ENCODE measurements at regions not wholly inside any gene's neighbourhood (a gene's known extent, or its start where the extent isn't known, plus 50 kb on each side); places are given as distances from the start of the nearest gene placed in this dataset.

GRCh38 chr3:4153771-4154170, 149.4 kb upstream of the SETMAR start:
- DNase-seq (ENCODE audit: low read depth, low spot score): no peak
- FAIRE-seq: no peak
- no peak overlapping the region for H3K27ac ChIP-seq (ENCODE audit: insufficient read depth, low read depth, low read length)
- no peak overlapping the region for H3K9ac ChIP-seq (replicated peaks; ENCODE audit: extremely low read depth, insufficient read depth, low read length)
- no peaks in the 10 kb centered on the region for H3K4me1 ChIP-seq (ENCODE audit: control insufficient read depth, extremely low read depth, insufficient read depth, low read length)
- no peaks in the 10 kb centered on the region for H3K9me1 ChIP-seq (replicated peaks; ENCODE audit: control insufficient read depth, extremely low read depth, insufficient read depth, low read length)
- H3K36me3 ChIP-seq (ENCODE audit: control insufficient read depth in 2 of 2, extremely low read depth in 1 of 2, insufficient read depth in 2 of 2, low read length in 2 of 2): no peaks in the 10 kb centered on the region
- POLR2A ChIA-PET: no interaction called here
- no TSS peak for BruUV-seq (replicated peaks)
- dilution Hi-C loops (cut with MboI; ENCODE audit: extremely low pct_ligation_motif_present, low sequenced_read_pairs): no loop called here
- CTCF ChIA-PET: no interaction called here
- no peak overlapping the region for H3K4me2 ChIP-seq (ENCODE audit: insufficient read depth, low read length)
- H3K79me2 ChIP-seq (ENCODE audit: control insufficient read depth, insufficient read depth, low read length): no peaks in the 10 kb centered on the region
- peaks cover 3% of the 10 kb centered on the region for H3K9me3 ChIP-seq (replicated peaks; ENCODE audit: control insufficient read depth, insufficient read depth, low read length)
- no peak for TF ChIP-seq EZH2 (IDR thresholded peaks at IDR 0.05; ENCODE audit: borderline replicate concordance, low read depth, low read length, severe bottlenecking)
- no peak for TF ChIP-seq POLR2AphosphoS5 (IDR thresholded peaks at IDR 0.05; ENCODE audit: insufficient read depth, low read depth, low read length)
- no peak for TF ChIP-seq POLR2A (IDR thresholded peaks at IDR 0.05; ENCODE audit: low read depth, low read length)
- TF ChIP-seq GATA2 (IDR thresholded peaks at IDR 0.05; ENCODE audit: insufficient read depth, insufficient read length, low read depth, low read length): no peak
- TF ChIP-seq CTCF (IDR thresholded peaks at IDR 0.05; ENCODE audit: extremely low read depth in 1 of 2, insufficient read depth in 1 of 2, low read depth in 1 of 2, low read length in 2 of 2): no peak
- TF ChIP-seq, protein P1, sequence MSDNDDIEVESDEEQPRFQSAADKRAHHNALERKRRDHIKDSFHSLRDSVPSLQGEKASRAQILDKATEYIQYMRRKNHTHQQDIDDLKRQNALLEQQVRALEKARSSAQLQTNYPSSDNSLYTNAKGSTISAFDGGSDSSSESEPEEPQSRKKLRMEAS (IDR thresholded peaks at IDR 0.05; ENCODE audit: insufficient read depth, insufficient read length): no peak
- no peak for TF ChIP-seq MYC (IDR thresholded peaks at IDR 0.05; ENCODE audit: low read depth, low read length)
- no peak for TF ChIP-seq JUN (IDR thresholded peaks at IDR 0.05; ENCODE audit: borderline replicate concordance, insufficient read depth, insufficient read length, low read depth)
- TF ChIP-seq FOS (IDR thresholded peaks at IDR 0.05; ENCODE audit: borderline replicate concordance, insufficient read depth, low read length): no peak
- no peaks in the 10 kb centered on the region for H3K27me3 ChIP-seq (ENCODE audit: control insufficient read depth in 2 of 2, insufficient read depth in 2 of 2, low read length in 2 of 2)
- H4K20me1 ChIP-seq (replicated peaks; ENCODE audit: control insufficient read depth, extremely low read depth, insufficient read depth, low read length): no peaks in the 10 kb centered on the region
- intact Hi-C loops (cut with micrococcal nuclease): no loop called here
- no peak overlapping the region for H2AFZ ChIP-seq (ENCODE audit: low read depth, low read length)
- no peak overlapping the region for H3K4me3 ChIP-seq (replicated peaks in 1 of 3; ENCODE audit: insufficient read depth in 1 of 3, low read depth in 1 of 3, low read length in 3 of 3)
